ENCODE measurements at regions not wholly inside any gene's neighbourhood (a gene's known extent, or its start where the extent isn't known, plus 50 kb on each side); places are given as distances from the start of the nearest gene placed in this dataset.
"Not testable (repeated sequence)": the region's sequence is repeated elsewhere in the genome, so short reads cannot be mapped to it uniquely, and the experiment has no call there.

- DNase-seq (ENCODE audit: missing footprints) (no peak), ATAC-seq (no peak)
- intact Hi-C loops (cut with DNase I): no loop called here
These were observed 1373.5 kb downstream of the GRIK2 start for GRCh38 chr6:102766963-102767362.

- ATAC-seq (no peak), DNase-seq (ENCODE audit: missing footprints) (no peak)
- intact Hi-C loops (cut with DNase I): no loop called here
These were observed 1370.8 kb downstream of the GRIK2 start for GRCh38 chr6:102764317-102764716.

GRCh38 chr6:102763891-102764290, 1370.4 kb downstream of the GRIK2 start:
- ATAC-seq: no peak
- intact Hi-C loops (cut with DNase I): no loop called here
- no peak for DNase-seq (ENCODE audit: missing footprints)

GRCh38 chr6:102761872-102762271, 1368.4 kb downstream of the GRIK2 start:
- ATAC-seq (no peak), DNase-seq (ENCODE audit: missing footprints) (no peak)

GRCh38 chr6:102759415-102759814, 1365.9 kb downstream of the GRIK2 start:
- ATAC-seq (no peak), DNase-seq (ENCODE audit: missing footprints) (no peak)
- intact Hi-C loops (cut with DNase I): no loop called here

More at GRCh38 chr6:102761872-102762271, 1368.4 kb downstream of the GRIK2 start:
- intact Hi-C loops (cut with DNase I): no loop called here

- DNase-seq (ENCODE audit: missing footprints); intact Hi-C loops (cut with DNase I); ATAC-seq: not testable (repeated sequence)
These were observed 1365.0 kb downstream of the GRIK2 start for GRCh38 chr6:102758536-102758935.

- DNase-seq (ENCODE audit: missing footprints) (no peak), ATAC-seq (no peak)
- intact Hi-C loops (cut with DNase I): no loop called here
These were observed 1355.9 kb downstream of the GRIK2 start for GRCh38 chr6:102749210-102749971.

- ATAC-seq (no peak), DNase-seq (ENCODE audit: missing footprints) (no peak)
- intact Hi-C loops (cut with DNase I): no loop called here
These were observed 1353.4 kb downstream of the GRIK2 start for GRCh38 chr6:102746941-102747340.

GRCh38 chr6:102742754-102743356, 1349.3 kb downstream of the GRIK2 start:
- DNase-seq (ENCODE audit: missing footprints): no peak
- intact Hi-C loops (cut with DNase I): no loop called here
- no peak for ATAC-seq

GRCh38 chr6:102742028-102742427, 1348.5 kb downstream of the GRIK2 start:
- no peak for DNase-seq (ENCODE audit: missing footprints)
- ATAC-seq: no peak
- intact Hi-C loops (cut with DNase I): no loop called here

GRCh38 chr6:102736941-102737368, 1343.4 kb downstream of the GRIK2 start:
- intact Hi-C loops (cut with DNase I): no loop called here
- ATAC-seq (no peak), DNase-seq (ENCODE audit: missing footprints) (no peak)

GRCh38 chr6:102732898-102733297, 1339.4 kb downstream of the GRIK2 start:
- intact Hi-C loops (cut with DNase I): no loop called here
- ATAC-seq (no peak), DNase-seq (ENCODE audit: missing footprints) (no peak)

GRCh38 chr6:102722086-102722485, 1328.6 kb downstream of the GRIK2 start:
- DNase-seq (ENCODE audit: missing footprints); ATAC-seq; intact Hi-C loops (cut with DNase I): not testable (repeated sequence)

- intact Hi-C loops (cut with DNase I): no loop called here
- DNase-seq (ENCODE audit: missing footprints): no peak
- no peak for ATAC-seq
These were observed 1324.4 kb downstream of the GRIK2 start for GRCh38 chr6:102717737-102718456.

GRCh38 chr6:102717252-102717651, 1323.7 kb downstream of the GRIK2 start:
- intact Hi-C loops (cut with DNase I): no loop called here
- ATAC-seq: no peak
- DNase-seq (ENCODE audit: missing footprints): no peak

- ATAC-seq (no peak), DNase-seq (ENCODE audit: missing footprints) (peak; percentile 41)
- intact Hi-C loops (cut with DNase I): no loop called here
These were observed 1307.5 kb downstream of the GRIK2 start for GRCh38 chr6:102701019-102701418.

- DNase-seq (ENCODE audit: missing footprints): no peak
- no peak for ATAC-seq
- intact Hi-C loops (cut with DNase I): no loop called here
These were observed 1293.0 kb downstream of the GRIK2 start for GRCh38 chr6:102686461-102686860.

- ATAC-seq (no peak), DNase-seq (ENCODE audit: missing footprints) (no peak)
- intact Hi-C loops (cut with DNase I): no loop called here
These were observed 1286.9 kb downstream of the GRIK2 start for GRCh38 chr6:102680413-102680812.

- DNase-seq (ENCODE audit: missing footprints) (no peak), ATAC-seq (no peak)
- intact Hi-C loops (cut with DNase I): no loop called here
These were observed 1286.4 kb downstream of the GRIK2 start for GRCh38 chr6:102679865-102680264.

GRCh38 chr6:102677225-102677624, 1283.7 kb downstream of the GRIK2 start:
- ATAC-seq (no peak), DNase-seq (ENCODE audit: missing footprints) (no peak)
- intact Hi-C loops (cut with DNase I): no loop called here

Measured in Right ventricle myocardium inferior (tissue), 1 donor.